GM23338 (cell line): ENCODE measurements at regions not wholly inside any gene's neighbourhood (a gene's known extent, or its start where the extent isn't known, plus 50 kb on each side); places are given as distances from the start of the nearest gene placed in this dataset.

Experiments
- ATAC-seq: fragments of 200-7000 bp; cut with Tn5 transposase; 3 replicates; pipeline ENCODE4 v1.9.1; 2020
- DNase-seq: peaks from one replicate; pipeline ENCODE4 v3.0.0-alpha.2; 2015; ENCODE audit warnings: low spot score
- H2AFZ ChIP-seq: fragments of 200-600 bp; sonication (generic); 2 replicates; pipeline ENCODE4 v1.8.0; 2016; ENCODE audit warnings: antibody characterized with exemption, mild to moderate bottlenecking, moderate library complexity
- H3F3A ChIP-seq: fragments of 200-600 bp; sonication (generic); replicated peaks from 2 replicates; pipeline ENCODE4 v1.8.0; 2017; ENCODE audit warnings: antibody characterized with exemption, mixed run types, low read depth
- H3K27ac ChIP-seq: fragments of 200-600 bp; sonication (generic); 2 replicates; pipeline ENCODE4 v1.6.1; 2016; ENCODE audit warnings: low read depth
- H3K27me3 ChIP-seq: fragments of 200-600 bp; sonication (generic); 2 replicates; pipeline ENCODE4 v1.8.0; 2016; ENCODE audit warnings: mild to moderate bottlenecking, mixed run types, moderate library complexity; ENCODE audit not compliant: insufficient read depth
- H3K36me3 ChIP-seq: fragments of 200-600 bp; sonication (generic); 2 replicates; pipeline ENCODE4 v1.8.0; 2016; ENCODE audit warnings: mild to moderate bottlenecking; ENCODE audit not compliant: insufficient read depth
- H3K4me1 ChIP-seq: fragments of 200-600 bp; sonication (generic); 2 replicates; pipeline ENCODE4 v1.8.0; 2016; ENCODE audit warnings: mild to moderate bottlenecking, moderate library complexity; ENCODE audit not compliant: insufficient read depth
- H3K4me2 ChIP-seq: fragments of 200-600 bp; sonication (generic); 2 replicates; pipeline ENCODE4 v1.7.1; 2017; ENCODE audit warnings: mixed run types
- H3K4me3 ChIP-seq: fragments of 200-600 bp; sonication (generic); 2 replicates; pipeline ENCODE4 v1.6.1; 2016; ENCODE audit warnings: mixed run types
- H3K79me2 ChIP-seq: fragments of 200-600 bp; sonication (generic); replicated peaks from 2 replicates; pipeline ENCODE4 v1.8.0; 2017; ENCODE audit warnings: mild to moderate bottlenecking; ENCODE audit not compliant: insufficient read depth
- H3K9me2 ChIP-seq: fragments of 200-600 bp; sonication (generic); 2 replicates; pipeline ENCODE4 v1.8.0; 2017; ENCODE audit not compliant: insufficient read depth
- H4K20me1 ChIP-seq: fragments of 200-600 bp; sonication (generic); replicated peaks from 2 replicates; pipeline ENCODE4 v1.8.0; 2017; ENCODE audit warnings: mild to moderate bottlenecking; ENCODE audit not compliant: insufficient read depth
- H3K27ac Mint-ChIP-seq: 2 replicates; pipeline ENCODE4 v1.8.0; 2020; ENCODE audit warnings: inconsistent platforms, mild to moderate bottlenecking, moderate library complexity, mixed read lengths
- H3K27me3 Mint-ChIP-seq: 3 replicates; pipeline ENCODE4 v1.8.0; 2022; ENCODE audit warnings: low read depth, mild to moderate bottlenecking, moderate library complexity, mixed read lengths, inconsistent platforms; ENCODE audit not compliant: insufficient read depth, poor library complexity
- H3K36me3 Mint-ChIP-seq: 3 replicates; pipeline ENCODE4 v1.8.0; 2021; ENCODE audit warnings: low read depth, mild to moderate bottlenecking, inconsistent platforms, moderate library complexity, mixed read lengths
- H3K4me1 Mint-ChIP-seq: 3 replicates; pipeline ENCODE4 v1.8.0; 2020; ENCODE audit warnings: mild to moderate bottlenecking, inconsistent platforms, mixed read lengths
- H3K4me3 Mint-ChIP-seq: 3 replicates; pipeline ENCODE4 v1.8.0; 2021; ENCODE audit warnings: moderate library complexity, mild to moderate bottlenecking, inconsistent platforms, mixed read lengths
- H3K9me3 Mint-ChIP-seq: 3 replicates; pipeline ENCODE4 v1.8.0; 2020; ENCODE audit warnings: moderate library complexity, mild to moderate bottlenecking, inconsistent platforms, mixed read lengths
- EZH2 ChIP-seq: fragments of 200-600 bp; sonication (generic); IDR thresholded peaks from one replicate; pipeline ENCODE4 v1.8.0; 2017; ENCODE audit warnings: antibody characterized with exemption, mild to moderate bottlenecking, low read depth; ENCODE audit not compliant: unreplicated experiment
- EZH2phosphoT487 ChIP-seq: fragments of 200-600 bp; sonication (generic); IDR thresholded peaks from one replicate; pipeline ENCODE4 v1.8.1; 2018; ENCODE audit warnings: antibody characterized with exemption; ENCODE audit not compliant: unreplicated experiment
- ZNF331 ChIP-seq: fragments of 250-450 bp; sonication (Bioruptor Pico); IDR thresholded peaks from 2 replicates; pipeline ENCODE4 v1.5.0; 2020; ENCODE audit warnings: low read depth, mild to moderate bottlenecking, moderate library complexity
- TF ChIP-seq, protein P1 (sequence below): fragments of 250-450 bp; sonication (Bioruptor Pico); IDR thresholded peaks from 2 replicates; pipeline ENCODE4 v1.5.0; 2020; ENCODE audit warnings: mild to moderate bottlenecking, moderate library complexity

DNA sequence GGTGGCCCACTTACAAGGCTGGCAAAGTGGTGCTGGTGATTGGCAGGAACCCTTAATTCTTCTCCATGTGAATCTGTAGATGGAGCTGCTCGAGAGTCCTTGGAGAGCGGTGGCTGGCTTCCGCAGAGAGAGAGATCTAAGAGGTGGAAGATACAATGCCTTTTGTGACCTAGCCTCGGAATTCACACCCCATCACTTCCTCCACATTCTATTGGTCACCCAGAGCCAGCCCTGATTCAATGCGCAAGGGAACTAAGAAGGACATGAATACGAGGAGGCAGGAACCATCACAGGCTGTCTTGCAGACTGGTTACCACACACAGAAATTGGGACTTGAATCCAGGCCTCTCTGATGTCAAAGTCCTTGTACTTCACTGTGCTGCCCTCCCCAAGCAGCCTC lies 128.9 kb upstream of the PROKR2 start:
- H3K9me3 Mint-ChIP-seq = peaks cover 4% of the 10 kb centered on the region; the same call in 1 of the 3 replicates
- H3K27me3 Mint-ChIP-seq = no peaks in the 10 kb centered on the region

More for the DNA sequence above, 128.9 kb upstream of the PROKR2 start:
- no peak overlapping the region for H3K27ac ChIP-seq
- no peaks in the 10 kb centered on the region for H3K36me3 ChIP-seq
- H3K27me3 ChIP-seq = no peaks in the 10 kb centered on the region
- peaks cover 16% of the 10 kb centered on the region for H3K4me1 Mint-ChIP-seq
- no peak overlapping the region for H3K4me2 ChIP-seq
- no peaks in the 10 kb centered on the region for H3F3A ChIP-seq
- no peaks in the 10 kb centered on the region for H4K20me1 ChIP-seq
- no peaks in the 10 kb centered on the region for H3K79me2 ChIP-seq
- no peaks in the 10 kb centered on the region for H3K36me3 Mint-ChIP-seq
- H3K4me1 ChIP-seq = no peaks in the 10 kb centered on the region
- no peak overlapping the region for H3K4me3 Mint-ChIP-seq
- no peak for DNase-seq
- TF ChIP-seq EZH2 (no peak), ZNF331 (CRISPR knock-in tag) (no peak), EZH2phosphoT487 (no peak)
- TF ChIP-seq, protein P1, sequence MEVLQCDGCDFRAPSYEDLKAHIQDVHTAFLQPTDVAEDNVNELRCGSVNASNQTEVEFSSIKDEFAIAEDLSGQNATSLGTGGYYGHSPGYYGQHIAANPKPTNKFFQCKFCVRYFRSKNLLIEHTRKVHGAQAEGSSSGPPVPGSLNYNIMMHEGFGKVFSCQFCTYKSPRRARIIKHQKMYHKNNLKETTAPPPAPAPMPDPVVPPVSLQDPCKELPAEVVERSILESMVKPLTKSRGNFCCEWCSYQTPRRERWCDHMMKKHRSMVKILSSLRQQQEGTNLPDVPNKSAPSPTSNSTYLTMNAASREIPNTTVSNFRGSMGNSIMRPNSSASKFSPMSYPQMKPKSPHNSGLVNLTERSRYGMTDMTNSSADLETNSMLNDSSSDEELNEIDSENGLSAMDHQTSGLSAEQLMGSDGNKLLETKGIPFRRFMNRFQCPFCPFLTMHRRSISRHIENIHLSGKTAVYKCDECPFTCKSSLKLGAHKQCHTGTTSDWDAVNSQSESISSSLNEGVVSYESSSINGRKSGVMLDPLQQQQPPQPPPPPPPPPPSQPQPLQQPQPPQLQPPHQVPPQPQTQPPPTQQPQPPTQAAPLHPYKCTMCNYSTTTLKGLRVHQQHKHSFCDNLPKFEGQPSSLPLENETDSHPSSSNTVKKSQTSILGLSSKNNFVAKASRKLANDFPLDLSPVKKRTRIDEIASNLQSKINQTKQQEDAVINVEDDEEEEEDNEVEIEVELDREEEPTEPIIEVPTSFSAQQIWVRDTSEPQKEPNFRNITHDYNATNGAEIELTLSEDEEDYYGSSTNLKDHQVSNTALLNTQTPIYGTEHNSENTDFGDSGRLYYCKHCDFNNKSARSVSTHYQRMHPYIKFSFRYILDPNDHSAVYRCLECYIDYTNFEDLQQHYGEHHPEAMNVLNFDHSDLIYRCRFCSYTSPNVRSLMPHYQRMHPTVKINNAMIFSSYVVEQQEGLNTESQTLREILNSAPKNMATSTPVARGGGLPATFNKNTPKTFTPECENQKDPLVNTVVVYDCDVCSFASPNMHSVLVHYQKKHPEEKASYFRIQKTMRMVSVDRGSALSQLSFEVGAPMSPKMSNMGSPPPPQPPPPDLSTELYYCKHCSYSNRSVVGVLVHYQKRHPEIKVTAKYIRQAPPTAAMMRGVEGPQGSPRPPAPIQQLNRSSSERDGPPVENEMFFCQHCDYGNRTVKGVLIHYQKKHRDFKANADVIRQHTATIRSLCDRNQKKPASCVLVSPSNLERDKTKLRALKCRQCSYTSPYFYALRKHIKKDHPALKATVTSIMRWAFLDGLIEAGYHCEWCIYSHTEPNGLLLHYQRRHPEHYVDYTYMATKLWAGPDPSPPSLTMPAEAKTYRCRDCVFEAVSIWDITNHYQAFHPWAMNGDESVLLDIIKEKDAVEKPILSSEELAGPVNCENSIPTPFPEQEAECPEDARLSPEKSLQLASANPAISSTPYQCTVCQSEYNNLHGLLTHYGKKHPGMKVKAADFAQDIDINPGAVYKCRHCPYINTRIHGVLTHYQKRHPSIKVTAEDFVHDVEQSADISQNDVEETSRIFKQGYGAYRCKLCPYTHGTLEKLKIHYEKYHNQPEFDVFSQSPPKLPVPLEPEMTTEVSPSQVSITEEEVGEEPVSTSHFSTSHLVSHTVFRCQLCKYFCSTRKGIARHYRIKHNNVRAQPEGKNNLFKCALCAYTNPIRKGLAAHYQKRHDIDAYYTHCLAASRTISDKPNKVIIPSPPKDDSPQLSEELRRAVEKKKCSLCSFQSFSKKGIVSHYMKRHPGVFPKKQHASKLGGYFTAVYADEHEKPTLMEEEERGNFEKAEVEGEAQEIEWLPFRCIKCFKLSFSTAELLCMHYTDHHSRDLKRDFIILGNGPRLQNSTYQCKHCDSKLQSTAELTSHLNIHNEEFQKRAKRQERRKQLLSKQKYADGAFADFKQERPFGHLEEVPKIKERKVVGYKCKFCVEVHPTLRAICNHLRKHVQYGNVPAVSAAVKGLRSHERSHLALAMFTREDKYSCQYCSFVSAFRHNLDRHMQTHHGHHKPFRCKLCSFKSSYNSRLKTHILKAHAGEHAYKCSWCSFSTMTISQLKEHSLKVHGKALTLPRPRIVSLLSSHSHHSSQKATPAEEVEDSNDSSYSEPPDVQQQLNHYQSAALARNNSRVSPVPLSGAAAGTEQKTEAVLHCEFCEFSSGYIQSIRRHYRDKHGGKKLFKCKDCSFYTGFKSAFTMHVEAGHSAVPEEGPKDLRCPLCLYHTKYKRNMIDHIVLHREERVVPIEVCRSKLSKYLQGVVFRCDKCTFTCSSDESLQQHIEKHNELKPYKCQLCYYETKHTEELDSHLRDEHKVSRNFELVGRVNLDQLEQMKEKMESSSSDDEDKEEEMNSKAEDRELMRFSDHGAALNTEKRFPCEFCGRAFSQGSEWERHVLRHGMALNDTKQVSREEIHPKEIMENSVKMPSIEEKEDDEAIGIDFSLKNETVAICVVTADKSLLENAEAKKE (CRISPR knock-in tag) = no peak
- H3K27ac Mint-ChIP-seq = no peak overlapping the region
- no peak overlapping the region for H3K4me3 ChIP-seq
- 0 out of 2 replicates have a peak overlapping the region, but pooled peaks have one; percentile 74 for H2AFZ ChIP-seq
- ATAC-seq = no peak
- no peaks in the 10 kb centered on the region for H3K9me2 ChIP-seq
